ENCODE measurements at regions not wholly inside any gene's neighbourhood (a gene's known extent, or its start where the extent isn't known, plus 50 kb on each side); places are given as distances from the start of the nearest gene placed in this dataset.

DNA sequence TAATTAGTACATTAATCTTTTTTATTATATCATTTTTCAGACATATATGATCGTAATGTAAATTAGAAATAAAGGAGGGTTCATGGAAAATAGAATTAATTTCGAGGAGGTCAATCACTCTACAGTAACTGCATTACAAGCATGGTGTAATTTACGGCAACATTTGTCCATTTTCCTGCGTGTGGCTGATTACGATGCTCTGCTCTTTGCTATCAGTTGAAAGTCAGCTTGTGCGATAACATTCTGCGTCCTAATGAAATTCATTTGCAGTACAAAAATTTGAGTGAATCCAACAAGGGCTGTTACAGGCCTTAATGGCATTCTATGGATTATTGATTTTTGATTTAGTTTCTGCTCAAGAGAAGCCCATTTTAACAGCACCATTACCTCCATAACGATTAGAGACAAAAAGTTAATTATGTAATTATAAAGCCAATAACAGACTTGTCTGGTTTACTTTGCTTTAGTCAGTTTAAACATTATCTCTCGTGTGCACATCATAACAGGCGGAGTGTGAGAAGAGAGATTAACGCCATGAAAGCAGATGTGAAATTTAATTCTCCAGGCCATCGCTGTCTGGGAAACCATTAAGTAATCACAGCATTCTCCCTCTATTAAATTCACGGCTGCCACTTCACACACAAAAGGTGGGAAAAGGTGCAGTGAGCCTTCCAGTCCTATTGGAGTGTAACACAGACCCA, 256.4 kb upstream of the IRX3 start:
- TF ChIP-seq, protein P1, sequence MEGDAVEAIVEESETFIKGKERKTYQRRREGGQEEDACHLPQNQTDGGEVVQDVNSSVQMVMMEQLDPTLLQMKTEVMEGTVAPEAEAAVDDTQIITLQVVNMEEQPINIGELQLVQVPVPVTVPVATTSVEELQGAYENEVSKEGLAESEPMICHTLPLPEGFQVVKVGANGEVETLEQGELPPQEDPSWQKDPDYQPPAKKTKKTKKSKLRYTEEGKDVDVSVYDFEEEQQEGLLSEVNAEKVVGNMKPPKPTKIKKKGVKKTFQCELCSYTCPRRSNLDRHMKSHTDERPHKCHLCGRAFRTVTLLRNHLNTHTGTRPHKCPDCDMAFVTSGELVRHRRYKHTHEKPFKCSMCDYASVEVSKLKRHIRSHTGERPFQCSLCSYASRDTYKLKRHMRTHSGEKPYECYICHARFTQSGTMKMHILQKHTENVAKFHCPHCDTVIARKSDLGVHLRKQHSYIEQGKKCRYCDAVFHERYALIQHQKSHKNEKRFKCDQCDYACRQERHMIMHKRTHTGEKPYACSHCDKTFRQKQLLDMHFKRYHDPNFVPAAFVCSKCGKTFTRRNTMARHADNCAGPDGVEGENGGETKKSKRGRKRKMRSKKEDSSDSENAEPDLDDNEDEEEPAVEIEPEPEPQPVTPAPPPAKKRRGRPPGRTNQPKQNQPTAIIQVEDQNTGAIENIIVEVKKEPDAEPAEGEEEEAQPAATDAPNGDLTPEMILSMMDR (conservative IDR thresholded peaks at IDR 0.05 in 1 of 2, IDR thresholded peaks at IDR 0.05 in 1 of 2; ENCODE audit: extremely low read depth in 1 of 2, insufficient read depth in 1 of 2, low read depth in 1 of 2, low read length in 2 of 2): no peak
- TF ChIP-seq EZH2 (IDR thresholded peaks at IDR 0.05; ENCODE audit: borderline replicate concordance, low read length): no peak
